Nephron (organoid): ENCODE measurements at regions not wholly inside any gene's neighbourhood (a gene's known extent, or its start where the extent isn't known, plus 50 kb on each side); places are given as distances from the start of the nearest gene placed in this dataset.
A peak's percentile ranks its signal among the peaks of the same experiment; 100 is the strongest.

Experiments
- H3K27ac Mint-ChIP-seq, 3 experiments: 2 replicates each; pipeline ENCODE4 v1.8.0; 2020; ENCODE audit warnings: mixed read lengths in 3 of 3, mild to moderate bottlenecking in 2 of 3, moderate library complexity in 1 of 3
- H3K27me3 Mint-ChIP-seq: 2 replicates; pipeline ENCODE4 v1.8.0; 2021; ENCODE audit warnings: low read depth, mild to moderate bottlenecking, moderate library complexity, mixed read lengths
- H3K36me3 Mint-ChIP-seq: 2 replicates; pipeline ENCODE4 v1.8.0; 2020; ENCODE audit warnings: low read depth, mixed read lengths
- H3K4me1 Mint-ChIP-seq: 2 replicates; pipeline ENCODE4 v1.8.0; 2020; ENCODE audit warnings: mixed read lengths
- H3K4me3 Mint-ChIP-seq, 3 experiments: 2 replicates each; pipeline ENCODE4 v1.8.0; 2020; ENCODE audit warnings: mild to moderate bottlenecking in 3 of 3, mixed read lengths in 3 of 3, moderate library complexity in 2 of 3
- H3K9me3 Mint-ChIP-seq: 2 replicates; pipeline ENCODE4 v1.8.0; 2020; ENCODE audit warnings: mixed read lengths
- TF ChIP-seq, protein P1 (sequence below), 3 experiments: fragments of 200-600 bp; sonication (generic); IDR thresholded peaks; one replicate each; pipeline ENCODE4 v1.5.0; 2021; ENCODE audit warnings: antibody characterized with exemption in 3 of 3; ENCODE audit not compliant: unreplicated experiment in 3 of 3

DNA sequence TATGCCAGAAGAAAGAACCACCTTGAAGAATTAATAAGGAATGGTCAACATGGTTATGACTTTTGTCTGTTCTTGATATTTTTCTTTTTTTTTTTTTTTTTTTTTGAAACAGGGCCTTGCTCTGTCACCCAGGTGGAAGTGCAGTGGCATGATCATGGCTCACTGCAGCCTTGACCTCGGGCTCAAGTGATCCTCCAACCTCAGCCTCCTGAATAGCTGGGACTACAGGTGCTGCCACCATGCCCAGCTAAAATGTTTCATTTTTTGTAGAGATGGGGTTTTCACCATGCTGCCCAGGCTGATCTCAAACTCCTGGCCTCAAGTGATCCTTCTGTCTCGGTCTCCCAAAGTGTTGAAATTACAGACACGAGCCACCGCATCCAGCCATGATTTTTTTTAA is 53.4 kb upstream of the ACSL3 start:
- Mint-ChIP-seq H3K36me3 (no peaks in the 10 kb centered on the region), H3K4me1 (peaks cover 24% of the 10 kb centered on the region), H3K27ac (peak overlapping the region; percentile 48 to 58 (median 53))

DNA sequence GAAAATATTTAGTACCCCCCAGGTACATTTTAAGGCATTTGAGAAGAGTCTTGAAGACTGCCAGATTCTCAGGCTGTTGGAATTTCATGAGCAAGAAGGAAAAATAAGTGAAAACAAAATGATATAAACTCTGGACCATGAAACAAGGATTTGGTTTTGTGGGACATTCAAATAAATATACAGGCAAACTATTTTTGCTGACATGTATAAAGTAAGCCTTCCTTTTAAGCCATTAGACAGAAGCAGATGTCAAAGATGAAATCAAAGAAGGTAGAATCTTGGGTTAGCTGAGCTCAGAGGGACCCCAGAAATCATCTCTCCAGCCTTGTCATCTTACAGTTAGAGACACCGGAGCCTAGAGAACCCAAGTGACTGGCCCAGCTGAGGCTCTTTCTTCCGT is 51.3 kb upstream of the ACSL3 start:
- Mint-ChIP-seq H3K36me3 (no peaks in the 10 kb centered on the region), H3K27me3 (no peaks in the 10 kb centered on the region), H3K4me3 (no peak overlapping the region), H3K4me1 (peaks cover 10% of the 10 kb centered on the region), H3K9me3 (peaks cover 1% of the 10 kb centered on the region), H3K27ac (no peak overlapping the region)
- TF ChIP-seq, protein P1, sequence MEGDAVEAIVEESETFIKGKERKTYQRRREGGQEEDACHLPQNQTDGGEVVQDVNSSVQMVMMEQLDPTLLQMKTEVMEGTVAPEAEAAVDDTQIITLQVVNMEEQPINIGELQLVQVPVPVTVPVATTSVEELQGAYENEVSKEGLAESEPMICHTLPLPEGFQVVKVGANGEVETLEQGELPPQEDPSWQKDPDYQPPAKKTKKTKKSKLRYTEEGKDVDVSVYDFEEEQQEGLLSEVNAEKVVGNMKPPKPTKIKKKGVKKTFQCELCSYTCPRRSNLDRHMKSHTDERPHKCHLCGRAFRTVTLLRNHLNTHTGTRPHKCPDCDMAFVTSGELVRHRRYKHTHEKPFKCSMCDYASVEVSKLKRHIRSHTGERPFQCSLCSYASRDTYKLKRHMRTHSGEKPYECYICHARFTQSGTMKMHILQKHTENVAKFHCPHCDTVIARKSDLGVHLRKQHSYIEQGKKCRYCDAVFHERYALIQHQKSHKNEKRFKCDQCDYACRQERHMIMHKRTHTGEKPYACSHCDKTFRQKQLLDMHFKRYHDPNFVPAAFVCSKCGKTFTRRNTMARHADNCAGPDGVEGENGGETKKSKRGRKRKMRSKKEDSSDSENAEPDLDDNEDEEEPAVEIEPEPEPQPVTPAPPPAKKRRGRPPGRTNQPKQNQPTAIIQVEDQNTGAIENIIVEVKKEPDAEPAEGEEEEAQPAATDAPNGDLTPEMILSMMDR (IDR thresholded peaks at IDR 0.05; ENCODE audit: unreplicated experiment in 3 of 3), result no peak

More for the DNA sequence above, 53.4 kb upstream of the ACSL3 start:
- TF ChIP-seq, protein P1 (IDR thresholded peaks at IDR 0.05; ENCODE audit: unreplicated experiment in 3 of 3), result no peak
- Mint-ChIP-seq H3K9me3 (no peaks in the 10 kb centered on the region), H3K4me3 (no peak overlapping the region), H3K27me3 (peaks cover 1% of the 10 kb centered on the region)

DNA sequence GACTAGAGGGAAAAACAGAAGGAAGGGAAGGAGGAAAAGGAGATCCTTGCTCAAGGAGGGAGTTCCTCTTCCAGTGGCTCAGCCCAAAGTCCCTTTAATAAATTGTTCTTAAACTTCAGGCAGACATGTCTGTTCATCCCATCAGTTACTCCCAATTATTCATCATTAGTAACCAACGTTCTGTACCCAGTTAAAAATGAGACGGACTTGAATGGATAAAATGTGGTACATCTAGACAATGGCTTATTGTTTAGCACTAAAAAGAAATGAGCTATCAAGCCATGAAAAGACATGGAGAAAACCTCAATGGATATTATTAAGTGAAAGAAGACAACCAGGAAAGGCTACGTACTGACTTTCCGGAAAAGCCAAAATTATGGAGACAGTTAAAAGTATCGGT is 50.8 kb upstream of the ACSL3 start:
- Mint-ChIP-seq H3K4me1 (peaks cover 10% of the 10 kb centered on the region), H3K4me3 (no peak overlapping the region), H3K9me3 (peaks cover 3% of the 10 kb centered on the region), H3K27me3 (no peaks in the 10 kb centered on the region), H3K27ac (no peak overlapping the region), H3K36me3 (no peaks in the 10 kb centered on the region)
- TF ChIP-seq, protein P1 (IDR thresholded peaks at IDR 0.05; ENCODE audit: unreplicated experiment in 3 of 3), result no peak
